ENCODE measurements at regions not wholly inside any gene's neighbourhood (a gene's known extent, or its start where the extent isn't known, plus 50 kb on each side); places are given as distances from the start of the nearest gene placed in this dataset.

DNA sequence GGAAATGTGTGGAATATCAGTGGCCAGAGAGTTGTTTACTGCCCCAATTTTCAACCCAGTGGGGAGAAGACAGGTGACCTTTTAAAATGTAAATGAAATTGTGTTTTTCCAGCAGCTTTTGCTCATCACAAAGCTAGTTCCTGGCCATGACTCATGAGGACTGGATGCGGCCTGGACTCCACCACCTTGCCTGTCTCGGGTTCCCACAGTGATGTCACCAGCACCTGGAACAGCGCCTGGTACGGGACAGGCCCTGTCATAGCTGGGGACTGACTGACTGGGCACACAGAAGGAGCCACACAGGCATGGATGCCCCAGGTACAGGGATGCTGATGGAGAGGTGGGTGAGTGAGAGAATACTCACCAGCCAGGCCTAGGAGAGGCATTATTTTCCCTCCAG is 277.1 kb downstream of the AJAP1 start:
- peak in 1 of 2 experiments; percentile 3 for DNase-seq

DNA sequence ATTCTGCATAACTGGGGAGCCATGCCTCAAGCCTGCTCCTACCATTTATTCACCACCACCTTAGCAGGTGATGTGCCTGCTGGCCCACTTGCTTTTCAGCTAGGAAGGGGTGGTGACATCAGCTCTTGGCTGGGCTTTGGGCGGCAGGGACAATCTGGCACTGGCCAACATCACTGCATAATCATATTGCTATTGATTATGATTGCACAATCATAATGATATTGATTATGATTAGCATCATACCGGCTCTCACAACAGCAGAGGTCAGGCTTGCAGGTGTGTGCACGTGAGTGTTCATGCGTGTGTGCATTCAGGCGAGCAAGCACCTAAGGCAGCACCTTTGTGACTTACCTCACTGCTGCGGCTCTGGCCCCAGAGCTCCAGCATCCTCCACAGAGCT is 273.8 kb downstream of the AJAP1 start:
- DNase-seq, result no peak

DNA sequence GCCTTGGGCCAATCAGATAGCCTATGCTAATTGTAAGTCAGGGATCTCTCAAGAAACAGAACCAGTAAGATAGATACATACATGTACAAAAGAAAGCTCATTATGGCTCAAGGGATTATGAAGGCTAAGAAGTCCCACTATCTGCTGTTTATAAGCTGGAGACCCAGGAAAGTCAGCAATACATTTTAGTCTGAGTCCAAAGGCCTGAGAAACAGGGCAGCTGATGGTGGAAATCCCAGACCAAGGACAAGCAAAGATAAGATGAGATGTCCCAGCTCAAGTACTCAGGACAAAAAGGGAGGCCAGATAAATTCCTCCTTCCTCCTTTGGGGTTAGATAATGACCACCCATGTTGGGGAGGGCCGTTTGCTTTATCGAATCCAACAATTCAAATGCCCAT is 269.9 kb downstream of the AJAP1 start:
- DNase-seq, result no peak

DNA sequence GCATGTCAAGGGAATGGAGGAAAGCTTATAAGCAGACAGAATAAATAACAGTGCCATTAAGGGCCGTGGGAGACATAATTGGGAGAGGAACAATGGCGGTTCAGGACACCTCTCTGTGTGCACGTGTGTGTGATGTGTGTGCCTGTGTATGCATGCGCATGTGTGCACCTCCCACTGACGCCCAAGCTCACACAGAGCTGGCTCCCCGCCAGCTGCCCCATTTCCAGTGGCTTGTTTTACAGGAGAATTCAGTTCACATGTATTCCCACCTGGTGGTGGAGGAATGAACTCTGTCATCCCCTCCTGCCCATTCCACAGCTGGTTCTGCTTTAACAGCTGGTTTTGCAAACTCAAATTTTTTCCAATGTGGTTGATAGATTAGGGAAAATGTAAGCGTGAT is 262.2 kb downstream of the AJAP1 start:
- no peak for DNase-seq

DNA sequence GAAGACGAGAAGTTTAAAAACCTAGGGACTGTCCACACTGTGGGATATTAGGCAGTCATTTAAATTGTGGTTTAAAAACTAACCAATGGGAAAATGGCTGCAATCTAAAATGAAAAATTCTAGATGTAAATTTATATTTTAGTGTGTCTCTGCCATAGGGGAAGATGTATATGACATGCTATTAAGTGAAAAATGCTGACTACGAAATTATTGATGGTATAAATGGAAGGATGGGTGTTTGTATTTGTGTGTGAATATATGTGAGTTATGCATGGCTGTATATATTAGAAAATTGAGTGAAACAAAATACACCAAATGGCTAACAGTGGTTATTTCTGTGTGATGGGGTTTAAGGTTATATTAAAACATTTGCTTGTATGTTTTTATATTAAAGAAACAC is 260.7 kb downstream of the AJAP1 start:
- DNase-seq, result no peak

DNA sequence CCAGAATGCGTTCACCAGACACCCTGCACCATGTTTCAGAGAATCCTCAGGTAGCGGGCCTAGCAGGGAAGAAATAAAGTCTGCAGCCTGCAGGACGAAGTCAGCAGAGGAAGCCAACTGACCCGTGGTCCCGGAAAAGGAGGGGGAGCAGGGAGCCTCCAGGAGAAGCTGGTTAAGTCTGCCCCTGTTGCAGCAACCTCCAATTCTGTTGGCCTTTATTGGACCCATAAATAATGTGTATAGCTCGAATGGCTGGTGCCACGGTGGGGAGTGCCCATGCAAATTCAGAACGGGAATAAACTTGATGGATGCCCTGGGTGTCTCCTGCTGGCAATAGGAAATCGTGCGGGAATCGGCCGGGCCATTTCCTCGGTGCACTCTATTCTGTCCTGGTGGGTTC is 254.1 kb downstream of the AJAP1 start:
- no peak for DNase-seq

DNA sequence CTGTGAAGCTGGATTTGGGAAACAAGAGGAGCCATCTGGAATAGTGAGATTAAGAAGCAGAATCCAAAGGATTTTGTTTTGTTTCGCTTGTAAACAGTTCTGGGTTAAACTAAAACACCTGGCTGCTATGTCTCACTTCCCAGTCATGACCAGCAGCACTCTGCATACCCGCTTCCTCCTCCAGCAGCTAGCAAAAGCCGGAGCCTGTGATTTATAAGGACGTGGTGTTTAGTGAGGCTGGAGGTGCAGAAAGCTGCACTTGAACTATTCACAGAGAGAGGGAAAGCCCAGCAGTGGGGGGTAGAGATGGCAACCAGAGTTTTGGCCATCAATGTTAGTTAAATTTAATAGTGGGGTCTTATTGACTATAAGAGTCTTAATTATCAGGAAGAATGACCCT is 240.2 kb downstream of the AJAP1 start:
- DNase-seq, result no peak

DNA sequence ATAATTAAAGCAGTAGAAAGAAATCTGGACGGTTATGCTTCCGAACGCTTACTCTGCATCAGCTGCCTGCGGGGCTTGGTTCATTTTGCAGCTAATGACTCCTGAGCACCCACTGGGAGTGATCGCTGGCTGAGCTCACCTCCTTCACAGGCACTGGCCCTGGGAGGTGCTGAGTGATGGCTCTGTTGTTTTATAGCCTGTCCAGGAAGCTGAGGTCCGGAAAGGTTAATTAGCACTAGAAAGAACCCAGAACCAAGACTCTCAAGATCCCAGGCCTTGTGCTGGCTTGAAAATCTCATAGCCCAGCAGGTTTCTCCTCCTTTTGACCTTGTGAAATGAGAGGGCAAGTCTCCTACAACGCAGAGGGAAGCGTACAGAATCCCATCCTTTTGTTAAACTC is 226.2 kb downstream of the AJAP1 start:
- DNase-seq, result no peak

DNA sequence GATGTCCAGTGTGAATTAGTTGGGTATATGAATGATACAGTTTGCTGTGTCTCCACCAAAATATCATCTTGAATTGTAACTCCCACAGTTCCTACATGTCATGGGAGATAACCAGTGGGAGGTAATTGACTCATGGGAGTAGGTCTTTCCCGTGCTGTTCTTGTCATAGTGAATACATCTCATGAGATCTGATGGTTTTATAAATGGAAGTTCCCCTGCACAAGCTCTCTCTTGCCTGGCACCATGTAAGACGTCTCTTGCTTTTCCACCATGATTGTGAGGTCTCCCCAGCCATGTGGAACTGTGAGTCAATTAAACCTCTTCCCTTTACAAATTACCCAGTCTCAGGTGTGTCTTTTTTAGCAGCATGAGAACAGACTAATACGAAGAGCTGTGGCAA is 223.0 kb downstream of the AJAP1 start:
- DNase-seq, result no peak

DNA sequence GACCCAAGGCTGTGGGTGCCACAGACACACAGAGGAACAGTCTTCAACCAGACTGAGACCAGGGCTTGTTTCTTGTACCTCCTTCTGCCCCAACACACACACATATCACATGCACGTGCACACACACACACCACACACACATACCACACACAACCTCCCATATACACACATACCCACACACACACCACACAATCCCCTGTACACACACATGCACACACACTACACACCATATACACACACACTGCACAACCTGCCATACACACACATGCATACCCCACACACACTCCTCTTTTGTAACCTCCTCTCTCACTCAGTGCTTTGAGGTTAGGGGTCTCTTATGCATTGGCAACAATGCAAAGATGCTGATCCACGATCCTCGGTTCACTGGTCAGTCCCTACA is 217.0 kb downstream of the AJAP1 start:
- DNase-seq, result no peak

DNA sequence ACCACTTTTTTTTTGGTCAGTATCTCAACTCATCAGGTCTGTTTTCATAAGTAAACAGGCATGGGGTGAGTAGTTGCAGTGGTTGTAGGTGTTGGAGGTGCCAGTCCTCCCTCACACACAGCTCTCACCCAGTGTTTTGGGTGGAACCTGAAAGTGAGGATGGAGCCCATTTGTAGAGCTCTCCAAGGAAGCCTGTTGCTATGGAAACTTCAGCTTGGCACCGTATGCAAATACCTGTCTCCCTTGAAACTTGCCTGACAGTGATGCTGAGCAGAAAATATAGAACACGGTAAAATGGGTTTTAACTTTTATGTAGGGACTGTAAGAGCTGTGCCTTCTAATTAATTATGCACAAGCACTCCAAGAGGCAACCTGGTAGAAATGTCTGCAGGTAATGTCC is 214.1 kb downstream of the AJAP1 start:
- DNase-seq, result no peak

DNA sequence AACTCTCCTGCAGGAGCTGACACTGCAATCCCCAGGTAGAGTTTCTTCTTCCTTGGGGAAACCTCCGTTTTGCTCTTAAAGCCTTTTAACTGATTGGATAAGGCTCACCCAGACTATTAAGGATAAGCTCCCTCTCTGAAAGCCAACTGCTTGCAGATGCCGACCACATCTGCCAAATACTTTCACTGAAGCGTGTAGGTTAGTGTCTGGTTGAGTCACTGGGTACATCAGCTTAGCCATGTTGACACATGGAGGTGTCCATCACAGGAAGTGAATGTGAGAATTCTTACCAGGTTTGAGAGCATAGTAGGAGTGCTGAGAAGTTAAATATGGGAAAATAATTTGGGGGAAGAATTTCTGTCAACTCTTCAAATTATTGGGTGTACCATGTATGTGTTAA is 202.0 kb downstream of the AJAP1 start:
- DNase-seq, result no peak

DNA sequence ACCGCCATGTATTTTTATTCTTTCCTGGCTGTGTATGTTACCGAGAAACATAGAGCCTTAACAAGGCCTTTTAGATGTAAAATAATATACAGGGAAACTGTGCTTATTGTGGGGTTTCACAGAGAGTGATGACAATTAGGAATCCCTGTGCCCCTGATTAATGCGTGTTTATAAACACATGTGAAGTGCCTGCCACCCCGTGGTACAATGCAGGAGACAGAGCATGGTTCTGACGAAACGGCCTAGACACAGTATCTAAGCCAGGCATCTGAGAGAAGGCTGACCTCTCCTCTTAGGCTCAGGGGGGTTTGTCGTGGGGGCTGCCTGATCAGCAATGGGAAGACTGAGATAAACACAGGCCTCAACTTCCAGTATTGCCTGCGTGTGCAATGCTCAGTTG is 200.0 kb downstream of the AJAP1 start:
- no peak for DNase-seq

DNA sequence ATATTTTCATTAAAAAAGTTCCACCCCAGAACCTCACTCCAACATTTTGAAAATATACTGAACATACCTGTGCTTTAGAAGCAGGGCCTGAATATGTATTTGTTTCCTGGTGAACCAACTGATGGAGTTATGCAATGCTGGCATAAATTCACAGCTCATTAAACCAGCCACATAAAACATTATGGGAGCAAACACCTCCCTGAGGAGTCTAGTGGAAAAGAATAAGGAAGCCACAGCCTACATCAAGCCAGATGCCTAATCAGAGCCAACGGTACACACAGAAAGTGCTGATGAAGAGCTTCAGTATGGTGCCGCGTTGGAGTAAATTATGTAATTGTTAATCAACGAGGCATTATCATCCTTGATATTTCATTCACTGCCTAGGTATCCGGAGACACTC is 199.5 kb downstream of the AJAP1 start:
- DNase-seq, result no peak

DNA sequence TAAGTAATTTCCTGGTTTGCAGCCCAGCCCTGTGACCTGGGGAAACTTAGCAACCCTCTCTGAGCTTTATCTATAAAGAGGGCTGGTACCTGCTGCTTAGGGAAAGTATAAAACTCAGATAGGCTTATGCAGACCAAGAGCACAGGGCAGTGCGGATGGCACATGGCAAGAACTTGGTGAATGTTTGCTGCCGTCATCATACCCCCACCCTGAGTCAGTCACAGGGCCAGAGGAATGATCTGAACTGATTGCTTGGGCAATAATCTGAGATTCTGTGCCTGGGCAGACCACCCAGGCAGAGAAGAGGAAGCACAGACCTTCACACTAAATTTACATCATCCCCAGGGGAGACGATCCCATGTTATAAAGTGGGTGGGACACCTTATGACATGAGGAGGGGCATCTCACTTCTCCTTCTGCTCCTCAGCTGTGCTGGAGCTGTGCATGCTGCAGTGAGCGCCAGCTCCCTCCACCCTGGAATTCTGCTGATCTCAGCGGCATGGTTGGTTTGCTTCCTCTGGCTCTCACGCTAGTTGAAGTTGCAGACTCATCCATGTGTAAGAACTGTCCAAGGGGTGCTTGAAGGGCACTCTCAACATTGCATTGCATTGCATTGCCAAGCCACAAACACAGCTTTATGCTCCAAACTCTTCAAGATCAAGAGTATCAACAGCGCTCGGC is 197.1 kb downstream of the AJAP1 start:
- DNase-seq, result no peak

DNA sequence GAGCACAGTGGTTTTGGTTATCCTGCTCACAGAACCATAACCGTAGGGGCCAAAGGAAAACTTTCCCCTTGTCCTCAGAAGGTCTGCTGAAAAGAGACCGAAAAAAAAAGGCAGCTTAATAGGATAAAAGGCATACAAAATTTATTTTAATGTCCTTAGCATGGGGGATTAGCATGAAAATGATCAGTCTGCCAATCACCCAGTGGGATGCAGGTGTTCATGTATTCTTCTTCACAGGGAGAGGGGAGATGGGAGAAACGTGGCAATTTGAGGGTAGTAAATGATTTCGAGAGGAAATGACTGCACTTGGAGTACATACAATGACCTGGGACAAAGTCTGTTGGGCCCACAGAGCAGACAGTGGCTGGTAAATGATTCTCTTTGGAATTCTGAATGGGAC is 194.0 kb downstream of the AJAP1 start:
- no peak for DNase-seq

DNA sequence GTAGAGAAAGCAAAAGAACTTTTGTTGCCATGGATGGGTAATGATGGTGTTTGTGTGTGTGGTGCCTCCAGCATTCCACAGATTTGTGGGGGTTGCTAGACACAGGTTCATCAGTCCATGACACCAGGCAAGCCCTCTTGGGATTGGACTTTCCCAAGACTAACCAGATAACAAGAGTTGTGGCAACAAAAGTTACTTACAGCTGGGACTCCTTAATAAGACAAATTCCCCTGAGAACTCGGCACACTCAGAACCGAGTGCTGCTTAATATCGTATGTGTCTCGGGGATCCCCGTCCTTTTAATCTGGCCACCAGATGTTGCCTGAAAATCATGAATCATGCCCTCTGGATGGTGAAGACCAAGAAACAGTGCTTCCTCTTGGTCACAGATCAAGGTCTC is 193.3 kb downstream of the AJAP1 start:
- DNase-seq, result no peak
